Endothelial cell (in vitro differentiated cells): ENCODE measurements at regions not wholly inside any gene's neighbourhood (a gene's known extent, or its start where the extent isn't known, plus 50 kb on each side); places are given as distances from the start of the nearest gene placed in this dataset.

ENCODE experiments used
- DNase-seq: peaks from one replicate; pipeline ENCODE4 v3.0.0; 2021; ENCODE audit warnings: low spot score
- H3K27ac Mint-ChIP-seq: one replicate; pipeline ENCODE4 v1.8.0; 2021; ENCODE audit warnings: mixed read lengths, inconsistent platforms; ENCODE audit not compliant: unreplicated experiment
- H3K27me3 Mint-ChIP-seq: one replicate; pipeline ENCODE4 v1.8.0; 2021; ENCODE audit warnings: mild to moderate bottlenecking, moderate library complexity, mixed read lengths, inconsistent platforms; ENCODE audit not compliant: unreplicated experiment
- H3K36me3 Mint-ChIP-seq: one replicate; pipeline ENCODE4 v1.8.0; 2021; ENCODE audit warnings: mild to moderate bottlenecking, low read depth, mixed read lengths, inconsistent platforms; ENCODE audit not compliant: unreplicated experiment
- H3K4me1 Mint-ChIP-seq: one replicate; pipeline ENCODE4 v1.8.0; 2021; ENCODE audit warnings: mild to moderate bottlenecking, mixed read lengths, inconsistent platforms; ENCODE audit not compliant: unreplicated experiment
- H3K4me3 Mint-ChIP-seq: one replicate; pipeline ENCODE4 v1.8.0; 2021; ENCODE audit warnings: mild to moderate bottlenecking, mixed read lengths, inconsistent platforms; ENCODE audit not compliant: unreplicated experiment
- H3K9me3 Mint-ChIP-seq: one replicate; pipeline ENCODE4 v1.8.0; 2021; ENCODE audit warnings: mixed read lengths, inconsistent platforms; ENCODE audit not compliant: unreplicated experiment
- TF ChIP-seq, protein P1 (sequence below): fragments of 200-600 bp; sonication (generic); IDR thresholded peaks from one replicate; pipeline ENCODE4 v1.5.0; 2021; ENCODE audit warnings: antibody characterized with exemption; ENCODE audit not compliant: unreplicated experiment

DNA sequence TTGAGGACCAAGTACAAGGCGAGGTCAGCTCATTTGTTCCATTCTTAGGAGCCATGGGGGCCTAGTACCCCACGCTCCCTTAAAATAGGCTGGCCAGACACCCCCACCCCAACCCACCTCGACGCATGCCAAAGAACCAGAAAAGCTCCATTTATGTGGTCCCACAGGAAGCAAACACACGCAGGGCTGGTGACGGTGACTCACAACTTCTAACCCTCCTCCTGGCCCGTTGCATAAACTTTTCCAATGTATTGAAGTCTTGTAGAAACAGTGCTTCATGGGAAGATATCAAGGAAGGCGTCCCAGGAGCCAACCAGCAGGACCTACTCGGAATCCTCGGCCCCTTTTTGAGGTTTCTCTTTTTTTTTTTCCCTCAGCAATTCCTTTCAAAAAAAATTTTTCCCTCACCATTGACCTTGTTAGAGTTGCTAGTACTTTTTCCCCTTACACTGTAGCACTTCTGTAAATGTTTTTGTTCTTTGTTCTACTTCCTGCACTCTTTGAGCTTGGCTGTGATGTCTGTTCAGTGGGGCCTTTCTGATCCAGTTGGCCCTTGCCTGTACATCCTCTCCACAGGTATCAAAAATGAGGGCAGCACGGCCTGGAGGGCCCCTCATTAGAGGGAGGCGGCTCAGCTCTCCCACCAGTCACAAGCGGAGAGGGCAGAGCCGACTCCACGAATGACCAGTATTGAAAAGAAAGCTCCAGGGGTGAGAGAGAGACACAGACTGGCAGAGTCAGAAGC, 208.3 kb downstream of the RGS9 start:
- H3K9me3 Mint-ChIP-seq, result no peaks in the 10 kb centered on the region
- H3K27ac Mint-ChIP-seq, result no peak overlapping the region
- no peaks in the 10 kb centered on the region for H3K36me3 Mint-ChIP-seq
- H3K4me3 Mint-ChIP-seq, result no peak overlapping the region
- DNase-seq, result no peak
- TF ChIP-seq, protein P1, sequence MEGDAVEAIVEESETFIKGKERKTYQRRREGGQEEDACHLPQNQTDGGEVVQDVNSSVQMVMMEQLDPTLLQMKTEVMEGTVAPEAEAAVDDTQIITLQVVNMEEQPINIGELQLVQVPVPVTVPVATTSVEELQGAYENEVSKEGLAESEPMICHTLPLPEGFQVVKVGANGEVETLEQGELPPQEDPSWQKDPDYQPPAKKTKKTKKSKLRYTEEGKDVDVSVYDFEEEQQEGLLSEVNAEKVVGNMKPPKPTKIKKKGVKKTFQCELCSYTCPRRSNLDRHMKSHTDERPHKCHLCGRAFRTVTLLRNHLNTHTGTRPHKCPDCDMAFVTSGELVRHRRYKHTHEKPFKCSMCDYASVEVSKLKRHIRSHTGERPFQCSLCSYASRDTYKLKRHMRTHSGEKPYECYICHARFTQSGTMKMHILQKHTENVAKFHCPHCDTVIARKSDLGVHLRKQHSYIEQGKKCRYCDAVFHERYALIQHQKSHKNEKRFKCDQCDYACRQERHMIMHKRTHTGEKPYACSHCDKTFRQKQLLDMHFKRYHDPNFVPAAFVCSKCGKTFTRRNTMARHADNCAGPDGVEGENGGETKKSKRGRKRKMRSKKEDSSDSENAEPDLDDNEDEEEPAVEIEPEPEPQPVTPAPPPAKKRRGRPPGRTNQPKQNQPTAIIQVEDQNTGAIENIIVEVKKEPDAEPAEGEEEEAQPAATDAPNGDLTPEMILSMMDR, result no peak
- peaks cover 7% of the 10 kb centered on the region for H3K27me3 Mint-ChIP-seq
- no peaks in the 10 kb centered on the region for H3K4me1 Mint-ChIP-seq

DNA sequence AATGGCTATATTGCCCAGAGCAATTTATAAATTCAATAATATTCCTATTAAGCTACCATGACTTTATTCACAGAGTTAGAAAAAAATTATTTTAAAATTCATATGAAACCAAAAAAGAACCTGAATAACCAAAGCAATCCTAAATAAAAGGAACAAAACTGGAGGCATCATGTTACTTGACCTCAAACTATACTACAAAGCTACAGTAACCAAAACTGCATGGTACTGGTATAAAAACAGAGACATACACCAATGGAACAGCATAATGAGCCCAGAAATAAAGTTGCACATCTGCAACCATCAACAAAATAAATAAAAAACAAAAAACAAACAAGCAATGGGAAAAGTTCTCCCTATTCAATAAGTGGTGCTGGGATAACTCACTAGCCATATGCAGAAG, 203.2 kb downstream of the RGS9 start:
- Mint-ChIP-seq H3K9me3 (no peaks in the 10 kb centered on the region), H3K36me3 (no peaks in the 10 kb centered on the region), H3K27me3 (peaks cover 1% of the 10 kb centered on the region), H3K4me1 (no peaks in the 10 kb centered on the region), H3K27ac (no peak overlapping the region), H3K4me3 (no peak overlapping the region)
- TF ChIP-seq, protein P1, result no peak
- DNase-seq, result no peak

DNA sequence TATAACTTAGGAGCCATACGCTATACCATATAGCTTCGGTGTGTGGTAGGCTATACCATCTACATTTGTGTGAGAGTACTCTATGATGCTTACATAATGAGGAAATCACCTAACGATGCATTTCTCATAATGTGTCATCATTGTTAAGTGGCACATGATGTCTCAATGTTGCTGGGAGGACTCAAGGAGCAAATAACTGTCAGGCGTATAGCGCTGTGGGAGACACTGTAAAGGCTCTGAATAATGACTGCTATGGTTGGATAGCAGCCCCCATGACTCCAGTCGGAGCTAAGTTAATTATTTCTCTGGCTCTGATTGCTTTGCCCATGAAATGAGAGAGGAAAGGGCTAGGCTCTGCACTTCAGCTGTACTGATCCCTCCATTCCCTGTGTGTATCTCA, 197.2 kb downstream of the RGS9 start:
- H3K4me3 Mint-ChIP-seq, result no peak overlapping the region
- H3K36me3 Mint-ChIP-seq, result peaks cover 5% of the 10 kb centered on the region
- no peak overlapping the region for H3K27ac Mint-ChIP-seq
- H3K27me3 Mint-ChIP-seq, result peaks cover 1% of the 10 kb centered on the region
- no peaks in the 10 kb centered on the region for H3K9me3 Mint-ChIP-seq
- peaks cover 10% of the 10 kb centered on the region for H3K4me1 Mint-ChIP-seq
- TF ChIP-seq, protein P1, result no peak
- no peak for DNase-seq

DNA sequence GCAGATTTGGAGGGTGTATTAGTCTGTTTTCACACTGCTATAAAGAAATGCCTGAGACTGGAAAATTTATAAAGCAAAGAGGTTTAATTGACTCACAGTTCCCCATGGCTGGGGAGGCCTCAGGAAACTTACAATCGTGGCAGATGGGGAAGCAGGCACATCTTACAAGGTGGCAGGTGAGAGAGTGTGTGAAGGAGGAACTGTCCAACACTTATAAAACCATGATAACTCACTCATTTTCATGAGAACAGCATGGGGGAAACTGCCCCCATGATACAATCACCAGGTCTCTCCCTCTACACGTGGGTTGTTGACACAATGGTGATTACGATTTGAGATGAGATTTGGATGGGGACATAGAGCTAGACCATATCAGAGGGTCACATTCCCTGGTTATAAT, 195.6 kb downstream of the RGS9 start:
- H3K9me3 Mint-ChIP-seq, result no peaks in the 10 kb centered on the region
- peaks cover 16% of the 10 kb centered on the region for H3K4me1 Mint-ChIP-seq
- peaks cover 1% of the 10 kb centered on the region for H3K27me3 Mint-ChIP-seq
- TF ChIP-seq, protein P1, result no peak
- no peak overlapping the region for H3K4me3 Mint-ChIP-seq
- no peak overlapping the region for H3K27ac Mint-ChIP-seq
- H3K36me3 Mint-ChIP-seq, result peaks cover 5% of the 10 kb centered on the region
- DNase-seq, result no peak

DNA sequence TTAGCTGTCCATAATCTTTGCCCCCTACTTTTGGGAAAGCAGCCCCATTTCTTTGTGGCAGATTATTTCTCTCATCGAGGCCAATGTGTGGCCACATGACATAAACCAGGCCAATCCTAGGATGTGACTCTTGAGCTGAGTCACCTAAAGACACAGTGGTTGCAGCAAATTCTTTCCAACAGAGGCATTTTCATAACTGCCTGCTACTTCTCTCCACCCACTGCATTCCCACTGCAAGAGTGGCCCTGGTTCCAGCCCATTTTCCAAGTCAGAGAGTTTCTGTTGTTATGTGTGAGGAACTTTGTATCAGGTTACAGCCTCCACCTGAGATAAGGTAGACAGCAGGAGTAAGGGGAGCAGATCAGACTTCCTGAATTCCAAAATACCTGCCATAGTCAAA, 195.2 kb downstream of the RGS9 start:
- Mint-ChIP-seq H3K4me1 (peaks cover 18% of the 10 kb centered on the region), H3K27ac (no peak overlapping the region), H3K27me3 (peaks cover 1% of the 10 kb centered on the region), H3K4me3 (no peak overlapping the region), H3K36me3 (peaks cover 5% of the 10 kb centered on the region), H3K9me3 (no peaks in the 10 kb centered on the region)
- no peak for DNase-seq
- TF ChIP-seq, protein P1, result no peak
